Transverse colon (tissue), 4 donors: ENCODE measurements at regions not wholly inside any gene's neighbourhood (a gene's known extent, or its start where the extent isn't known, plus 50 kb on each side); places are given as distances from the start of the nearest gene placed in this dataset.

Source experiments
- DNase-seq: peaks from one replicate; pipeline ENCODE4 v3.0.0-alpha.2; 2019
- H3K27ac ChIP-seq, 4 donors: fragments of 200-600 bp; sonication (generic); 2 replicates each; pipeline ENCODE4 v1.5.1; 2016 to 2018; ENCODE audit warnings: inconsistent platforms in 4 of 4
- H3K27me3 ChIP-seq: fragments of 200-600 bp; sonication (generic); 2 replicates; pipeline ENCODE4 v1.5.1; 2017; ENCODE audit warnings: inconsistent platforms
- H3K36me3 ChIP-seq, 4 donors: fragments of 200-600 bp; sonication (generic); 2 replicates each; pipeline ENCODE4 v1.5.1; 2017 to 2019; ENCODE audit warnings: inconsistent platforms in 4 of 4
- H3K4me1 ChIP-seq, 4 donors: fragments of 200-600 bp; sonication (generic); 2 replicates each; pipeline ENCODE4 v1.5.1; 2017 to 2020; ENCODE audit warnings: inconsistent platforms in 4 of 4
- H3K4me3 ChIP-seq, 4 donors: fragments of 200-600 bp; sonication (generic); 1 replicate in 1 of 4; 2 replicates in 3 of 4; pipeline versions ENCODE4 v1.5.1 to v1.6.1; 2017 to 2019; ENCODE audit warnings: inconsistent platforms in 4 of 4
- H3K9me3 ChIP-seq, 2 donors: fragments of 200-600 bp; sonication (generic); 2 replicates each; pipeline ENCODE4 v1.5.1; 2017 to 2019; ENCODE audit warnings: inconsistent platforms in 2 of 2
- EP300 ChIP-seq: sonication (generic); formaldehyde crosslinking; IDR thresholded peaks from one replicate; pipeline ENCODE4 v1.6.1; 2017; ENCODE audit warnings: antibody characterized with exemption, low read depth
- POLR2A ChIP-seq: fragments of 450-650 bp; IDR thresholded peaks from one replicate; pipeline ENCODE4 v1.6.1; 2016; ENCODE audit warnings: antibody characterized with exemption, mild to moderate bottlenecking, moderate library complexity
- POLR2AphosphoS5 ChIP-seq, 3 donors: sonication (generic); formaldehyde crosslinking; IDR thresholded peaks; one replicate each; pipeline ENCODE4 v1.6.1; 2016; ENCODE audit warnings: antibody characterized with exemption in 3 of 3
- WGBS, 2 donors: methylation state at CpG; one replicate each; pipeline ENCODE4 v1.1.5; 2018; ENCODE audit warnings: low coverage in 1 of 2; 5-methylcytosine and 5-hydroxymethylcytosine counted together
- in situ Hi-C, 4 donors: fragments of 200-750 bp; cut with MboI; loops; one replicate each; pipeline versions ENCODE4 v1.15.0 to v1.15.1; 2017; ENCODE audit warnings: low sequenced_read_pairs in 3 of 4, low pct_ligation_motif_present in 1 of 4, low pct_unique_long_range_greater_than_20kb in 1 of 4
- intact Hi-C: fragments of 100-400 bp; cut with DNase I; formaldehyde crosslinking; loops from one replicate; pipeline ENCODE4 v1.15.1; 2023; ENCODE audit warnings: low total_unique reads
- TF ChIP-seq, protein P1 (sequence below), 5 experiments: fragments of 200-600 bp in 3 of 5; fragments of 450-650 bp in 2 of 5; sonication (generic) in 3 of 5; IDR thresholded peaks; 1 replicate in 2 of 5; 2 replicates in 3 of 5; pipeline ENCODE4 v1.5.1; 2016 to 2017; ENCODE audit warnings: antibody characterized with exemption in 5 of 5, inconsistent platforms in 3 of 5, mild to moderate bottlenecking in 2 of 5, moderate library complexity in 1 of 5

DNA sequence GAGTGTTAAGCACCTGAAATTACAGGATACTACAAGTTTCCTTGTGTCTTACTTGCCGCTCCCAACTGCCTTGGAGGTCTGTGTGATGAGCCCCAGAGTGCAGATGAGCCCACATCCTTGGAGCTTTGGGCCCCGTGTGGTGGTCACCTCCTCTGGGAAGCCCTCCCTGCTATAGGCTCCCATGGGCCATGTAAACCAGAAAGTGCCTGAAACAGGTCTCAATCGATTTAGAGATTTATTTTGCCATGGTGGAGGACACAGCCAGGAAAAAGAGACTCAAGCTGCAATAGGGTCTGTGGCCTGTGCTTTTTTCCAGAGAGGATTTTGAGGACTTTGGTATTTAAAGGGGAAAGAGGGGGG lies 89.4 kb upstream of the KCTD7 start:
- no peaks in the 10 kb centered on the region for H3K27me3 ChIP-seq
- no peaks in the 10 kb centered on the region for H3K9me3 ChIP-seq
- in situ Hi-C loops (no loop called here), intact Hi-C loops (no loop called here)
- TF ChIP-seq POLR2A (no peak), POLR2AphosphoS5 (IDR thresholded peaks at IDR 0.05) (no peak), EP300 (no peak)
- TF ChIP-seq, protein P1, sequence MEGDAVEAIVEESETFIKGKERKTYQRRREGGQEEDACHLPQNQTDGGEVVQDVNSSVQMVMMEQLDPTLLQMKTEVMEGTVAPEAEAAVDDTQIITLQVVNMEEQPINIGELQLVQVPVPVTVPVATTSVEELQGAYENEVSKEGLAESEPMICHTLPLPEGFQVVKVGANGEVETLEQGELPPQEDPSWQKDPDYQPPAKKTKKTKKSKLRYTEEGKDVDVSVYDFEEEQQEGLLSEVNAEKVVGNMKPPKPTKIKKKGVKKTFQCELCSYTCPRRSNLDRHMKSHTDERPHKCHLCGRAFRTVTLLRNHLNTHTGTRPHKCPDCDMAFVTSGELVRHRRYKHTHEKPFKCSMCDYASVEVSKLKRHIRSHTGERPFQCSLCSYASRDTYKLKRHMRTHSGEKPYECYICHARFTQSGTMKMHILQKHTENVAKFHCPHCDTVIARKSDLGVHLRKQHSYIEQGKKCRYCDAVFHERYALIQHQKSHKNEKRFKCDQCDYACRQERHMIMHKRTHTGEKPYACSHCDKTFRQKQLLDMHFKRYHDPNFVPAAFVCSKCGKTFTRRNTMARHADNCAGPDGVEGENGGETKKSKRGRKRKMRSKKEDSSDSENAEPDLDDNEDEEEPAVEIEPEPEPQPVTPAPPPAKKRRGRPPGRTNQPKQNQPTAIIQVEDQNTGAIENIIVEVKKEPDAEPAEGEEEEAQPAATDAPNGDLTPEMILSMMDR (IDR thresholded peaks at IDR 0.05), result no peak
- 96% methylated on average over 3 of the region's 3 CpGs; no CpG with 5 or more reads in 1 of the 2 donors for WGBS, 2 donors
- H3K4me1 ChIP-seq, result no peaks in the 10 kb centered on the region
- H3K27ac ChIP-seq, result no peak overlapping the region
- H3K4me3 ChIP-seq, result no peak overlapping the region
- H3K36me3 ChIP-seq, result peaks cover 0 to 2% (median 0%) of the 10 kb centered on the region in 4 donors
- DNase-seq, result no peak

DNA sequence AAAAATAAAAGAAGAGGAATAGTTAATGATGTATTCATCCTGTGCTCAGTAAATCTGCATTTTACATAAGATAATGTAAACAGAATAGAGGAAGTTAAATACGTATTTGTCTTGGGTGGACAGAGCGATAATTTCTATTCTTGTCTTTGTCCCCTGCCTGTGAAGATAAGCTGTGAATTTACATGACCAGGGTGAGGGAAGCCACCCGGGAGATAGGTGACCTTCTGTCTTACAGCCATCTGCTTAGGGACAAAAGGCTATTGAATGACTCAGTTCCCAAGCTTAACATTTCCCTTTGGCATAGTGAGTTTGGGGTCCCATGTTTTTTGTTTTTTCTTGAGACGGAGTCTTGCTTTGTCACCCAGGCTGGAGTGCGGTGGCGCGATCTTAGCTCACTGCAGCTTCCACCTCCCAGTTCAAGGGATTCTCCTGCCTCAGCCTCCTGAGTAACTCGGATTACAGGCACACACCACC lies 88.7 kb upstream of the KCTD7 start:
- no peaks in the 10 kb centered on the region for H3K4me1 ChIP-seq
- TF ChIP-seq EP300 (no peak), POLR2AphosphoS5 (IDR thresholded peaks at IDR 0.05) (no peak), POLR2A (no peak)
- TF ChIP-seq, protein P1 (IDR thresholded peaks at IDR 0.05), result no peak
- 70 to 85% methylated on average over 4 to 8 of the region's 8 CpGs for WGBS, 2 donors
- no peak overlapping the region for H3K4me3 ChIP-seq
- intact Hi-C loops (no loop called here), in situ Hi-C loops (no loop called here)
- no peaks in the 10 kb centered on the region for H3K9me3 ChIP-seq
- DNase-seq, result no peak
- H3K36me3 ChIP-seq, result peaks cover 0 to 8% (median under 1%) of the 10 kb centered on the region in 4 donors
- H3K27ac ChIP-seq, result no peak overlapping the region
- H3K27me3 ChIP-seq, result no peaks in the 10 kb centered on the region

DNA sequence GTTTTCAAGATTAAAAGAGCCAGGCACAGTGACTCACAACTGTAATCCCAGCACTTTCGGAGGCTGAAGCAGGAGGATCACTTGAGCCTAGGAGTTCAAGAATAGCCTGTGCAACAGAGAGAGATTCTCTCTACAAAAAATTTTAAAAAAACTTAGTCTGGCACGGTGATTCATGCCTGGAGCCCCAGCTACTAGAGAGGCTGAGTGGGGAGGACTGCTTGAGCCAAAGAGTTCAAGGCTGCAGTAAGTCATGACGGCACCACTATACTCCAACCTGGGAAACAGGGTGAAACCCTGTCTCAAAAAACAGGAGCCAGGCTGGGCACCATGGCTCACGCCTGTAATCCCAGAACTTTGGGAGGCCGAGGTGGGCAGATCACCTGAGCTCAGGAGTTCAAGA lies 86.6 kb upstream of the KCTD7 start:
- no peak overlapping the region for H3K27ac ChIP-seq
- H3K4me3 ChIP-seq, result no peak overlapping the region
- no peaks in the 10 kb centered on the region for H3K9me3 ChIP-seq
- 94% methylated on average over 5 of the region's 5 CpGs; no CpG with 5 or more reads in 1 of the 2 donors for WGBS, 2 donors
- no peaks in the 10 kb centered on the region for H3K4me1 ChIP-seq
- H3K36me3 ChIP-seq, result peaks cover 0 to 15% (median 4%) of the 10 kb centered on the region in 4 donors
- DNase-seq, result no peak
- no peaks in the 10 kb centered on the region for H3K27me3 ChIP-seq
- TF ChIP-seq EP300 (no peak), POLR2AphosphoS5 (IDR thresholded peaks at IDR 0.05) (no peak), POLR2A (no peak)
- TF ChIP-seq, protein P1 (IDR thresholded peaks at IDR 0.05), result no peak
- in situ Hi-C loops (no loop called here), intact Hi-C loops (no loop called here)

DNA sequence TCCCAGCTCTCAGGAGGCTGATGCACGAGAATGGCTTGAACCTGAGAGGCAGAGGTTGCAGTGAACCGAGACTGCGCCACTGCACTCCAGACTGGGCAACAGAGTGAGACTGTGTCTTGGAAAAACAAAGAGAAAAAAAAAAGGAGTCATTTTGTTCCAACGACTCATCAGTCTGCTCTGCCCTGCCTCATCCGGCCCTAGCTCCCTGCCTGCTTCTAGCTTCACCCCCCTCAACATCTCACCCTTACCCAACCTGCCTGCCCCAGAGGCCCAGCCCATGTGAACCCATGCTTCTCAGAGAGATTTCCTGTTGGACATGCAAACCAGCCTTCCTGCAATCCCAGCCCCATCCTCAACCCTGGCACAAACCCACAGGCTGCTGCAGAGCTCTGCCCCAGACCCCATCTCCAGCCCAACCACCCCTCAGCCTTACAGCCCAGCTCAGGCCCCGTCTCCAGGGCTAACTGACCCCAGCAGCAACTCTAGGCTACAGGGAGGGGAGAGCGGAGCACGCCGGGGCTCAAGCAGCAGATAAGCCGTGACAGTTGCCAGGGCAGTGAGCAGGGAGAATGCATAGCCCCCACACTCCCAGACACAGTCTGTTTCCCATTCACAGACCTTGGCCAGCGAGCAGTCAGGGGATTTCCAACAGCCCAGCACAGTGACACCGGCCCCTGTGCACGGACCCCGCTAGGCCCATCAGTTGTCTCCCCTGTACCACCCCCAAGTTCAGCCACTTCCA lies 86.0 kb upstream of the KCTD7 start:
- DNase-seq, result no peak
- 45 to 87% methylated on average over 2 to 14 of the region's 14 CpGs for WGBS, 2 donors
- H3K9me3 ChIP-seq, result no peaks in the 10 kb centered on the region
- H3K27ac ChIP-seq, result no peak overlapping the region
- TF ChIP-seq POLR2AphosphoS5 (IDR thresholded peaks at IDR 0.05) (no peak), EP300 (no peak), POLR2A (no peak)
- TF ChIP-seq, protein P1 (IDR thresholded peaks at IDR 0.05), result no peak
- no peaks in the 10 kb centered on the region for H3K27me3 ChIP-seq
- H3K4me1 ChIP-seq, result no peaks in the 10 kb centered on the region
- peaks cover 0 to 15% (median 4%) of the 10 kb centered on the region in 4 donors for H3K36me3 ChIP-seq
- no peak overlapping the region for H3K4me3 ChIP-seq
- intact Hi-C loops, result no loop called here
- in situ Hi-C loops, result no loop called here
